Colonic mucosa (tissue), 4 donors: ENCODE measurements at regions not wholly inside any gene's neighbourhood (a gene's known extent, or its start where the extent isn't known, plus 50 kb on each side); places are given as distances from the start of the nearest gene placed in this dataset.

Experiments
- DNase-seq: peaks from one replicate; pipeline ENCODE4 v3.0.0-alpha.2; 2020
- H3K27ac ChIP-seq: fragments of 200-600 bp; one replicate; pipeline ENCODE4 v1.8.0; 2021
- H3K27me3 ChIP-seq: fragments of 200-600 bp; one replicate; pipeline ENCODE4 v1.8.0; 2021
- H3K36me3 ChIP-seq: fragments of 200-600 bp; one replicate; pipeline ENCODE4 v1.8.0; 2021
- H3K4me1 ChIP-seq: fragments of 200-600 bp; one replicate; pipeline ENCODE4 v1.8.0; 2021; ENCODE audit warnings: mild to moderate bottlenecking
- H3K4me3 ChIP-seq: fragments of 200-600 bp; one replicate; pipeline ENCODE4 v1.8.0; 2021
- H3K9ac ChIP-seq, 2 donors: one replicate each; pipeline ENCODE4 v1.7.0; 2013; ENCODE audit warnings: control low read depth in 2 of 2, low read depth in 2 of 2, low read length in 2 of 2
- H3K9me3 ChIP-seq: fragments of 200-600 bp; one replicate; pipeline ENCODE4 v1.8.0; 2021
- CTCF ChIP-seq: fragments of 200-600 bp; IDR thresholded peaks from one replicate; pipeline ENCODE4 v1.8.0; 2022; ENCODE audit warnings: antibody characterized with exemption, mild to moderate bottlenecking
- intact Hi-C: fragments of 100-400 bp; cut with DNase I; formaldehyde crosslinking; loops from one replicate; pipeline ENCODE4 v1.14.1; 2022
- donor health status: healthy.
- donor health status: DM: no; HTN: no; CAD: no.
- donor health status: DM: no; HTN: no; CAD: no.

GRCh38 chr11:70007796-70008195 is 70.3 kb upstream of the ANO1 start:
- Histone ChIP-seq H3K4me1 (no peaks in the 10 kb centered on the region), H3K9me3 (no peaks in the 10 kb centered on the region), H3K36me3 (no peaks in the 10 kb centered on the region), H3K4me3 (no peak overlapping the region), H3K27ac (no peak overlapping the region), H3K27me3 (no peaks in the 10 kb centered on the region), H3K9ac (no peak overlapping the region)
- intact Hi-C loops = no loop called here
- no peak for DNase-seq
- no peak for TF ChIP-seq CTCF

- Histone ChIP-seq H3K27ac (no peak overlapping the region), H3K27me3 (no peaks in the 10 kb centered on the region), H3K36me3 (no peaks in the 10 kb centered on the region), H3K9ac (no peak overlapping the region), H3K9me3 (no peaks in the 10 kb centered on the region), H3K4me1 (no peaks in the 10 kb centered on the region), H3K4me3 (no peak overlapping the region)
- no peak for TF ChIP-seq CTCF
- DNase-seq = no peak
- intact Hi-C loops = no loop called here
Measured at GRCh38 chr11:70010774-70011173, 67.3 kb upstream of the ANO1 start.

- Histone ChIP-seq H3K27me3 (no peaks in the 10 kb centered on the region), H3K9me3 (no peaks in the 10 kb centered on the region), H3K27ac (no peak overlapping the region), H3K36me3 (no peaks in the 10 kb centered on the region), H3K4me1 (no peaks in the 10 kb centered on the region), H3K4me3 (no peak overlapping the region), H3K9ac (no peak overlapping the region)
- intact Hi-C loops = no loop called here
- TF ChIP-seq CTCF = no peak
- no peak for DNase-seq
Measured at GRCh38 chr11:70012134-70012733, 65.9 kb upstream of the ANO1 start.

GRCh38 chr11:70014291-70014690 is 63.8 kb upstream of the ANO1 start:
- Histone ChIP-seq H3K27ac (no peak overlapping the region), H3K9ac (no peak overlapping the region), H3K36me3 (no peaks in the 10 kb centered on the region), H3K4me3 (no peak overlapping the region), H3K4me1 (no peaks in the 10 kb centered on the region), H3K27me3 (no peaks in the 10 kb centered on the region), H3K9me3 (no peaks in the 10 kb centered on the region)
- DNase-seq = no peak
- TF ChIP-seq CTCF = no peak
- intact Hi-C loops = no loop called here

GRCh38 chr11:70016666-70017367 is 61.3 kb upstream of the ANO1 start:
- no peak for DNase-seq

More at GRCh38 chr11:70016666-70017367, 61.3 kb upstream of the ANO1 start:
- Histone ChIP-seq H3K4me3 (no peak overlapping the region), H3K27me3 (no peaks in the 10 kb centered on the region), H3K36me3 (no peaks in the 10 kb centered on the region), H3K9ac (no peak overlapping the region), H3K9me3 (no peaks in the 10 kb centered on the region), H3K4me1 (no peaks in the 10 kb centered on the region), H3K27ac (no peak overlapping the region)
- no peak for TF ChIP-seq CTCF
- intact Hi-C loops = no loop called here
